ENCODE measurements at regions not wholly inside any gene's neighbourhood (a gene's known extent, or its start where the extent isn't known, plus 50 kb on each side); places are given as distances from the start of the nearest gene placed in this dataset.
"Not testable (repeated sequence)": the region's sequence is repeated elsewhere in the genome, so short reads cannot be mapped to it uniquely, and the experiment has no call there.

GRCh38 chr21:8244723-8245641, 2276.4 kb upstream of the TPTE start:
- CTCF ChIA-PET; H3K4me2 ChIP-seq; H3K9me3 ChIP-seq; H3K4me3 ChIP-seq; FAIRE-seq; POLR2A ChIA-PET; H3K4me1 ChIP-seq; DNase-seq (ENCODE audit: low read depth in 1 of 2, low spot score in 1 of 2); H3K27ac ChIP-seq: not testable (repeated sequence)
- no CpG with 5 or more reads among the region's 49 CpGs for WGBS (ENCODE audit: missing lambda C conversion rate)
- ATAC-seq: peak; percentile 92 to 96

DNA sequence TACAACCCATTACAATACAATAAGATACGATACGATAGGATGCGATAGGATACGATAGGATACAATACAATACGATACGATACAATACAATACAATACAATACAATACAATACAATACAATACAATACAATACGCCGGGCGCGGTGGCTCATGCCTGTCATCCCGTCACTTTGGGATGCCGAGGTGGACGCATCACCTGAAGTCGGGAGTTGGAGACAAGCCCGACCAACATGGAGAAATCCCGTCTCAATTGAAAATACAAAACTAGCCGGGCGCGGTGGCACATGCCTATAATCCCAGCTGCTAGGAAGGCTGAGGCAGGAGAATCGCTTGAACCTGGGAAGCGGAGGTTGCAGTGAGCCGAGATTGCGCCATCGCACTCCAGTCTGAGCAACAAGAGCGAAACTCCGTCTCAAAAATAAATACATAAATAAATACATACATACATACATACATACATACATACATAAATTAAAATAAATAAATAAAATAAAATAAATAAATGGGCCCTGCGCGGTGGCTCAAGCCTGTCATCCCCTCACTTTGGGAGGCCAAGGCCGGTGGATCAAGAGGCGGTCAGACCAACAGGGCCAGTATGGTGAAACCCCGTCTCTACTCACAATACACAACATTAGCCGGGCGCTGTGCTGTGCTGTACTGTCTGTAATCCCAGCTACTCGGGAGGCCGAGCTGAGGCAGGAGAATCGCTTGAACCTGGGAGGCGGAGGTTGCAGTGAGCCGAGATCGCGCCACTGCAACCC, 2275.6 kb upstream of the TPTE start:
- ATAC-seq: peak; percentile 72 to 83
- FAIRE-seq; H3K27ac ChIP-seq; H3K4me2 ChIP-seq; DNase-seq (ENCODE audit: low read depth in 1 of 2, low spot score in 1 of 2); H3K9me3 ChIP-seq; POLR2A ChIA-PET; CTCF ChIA-PET; H3K4me3 ChIP-seq; H3K4me1 ChIP-seq: not testable (repeated sequence)
- no CpG with 5 or more reads among the region's 40 CpGs for WGBS (ENCODE audit: missing lambda C conversion rate)

DNA sequence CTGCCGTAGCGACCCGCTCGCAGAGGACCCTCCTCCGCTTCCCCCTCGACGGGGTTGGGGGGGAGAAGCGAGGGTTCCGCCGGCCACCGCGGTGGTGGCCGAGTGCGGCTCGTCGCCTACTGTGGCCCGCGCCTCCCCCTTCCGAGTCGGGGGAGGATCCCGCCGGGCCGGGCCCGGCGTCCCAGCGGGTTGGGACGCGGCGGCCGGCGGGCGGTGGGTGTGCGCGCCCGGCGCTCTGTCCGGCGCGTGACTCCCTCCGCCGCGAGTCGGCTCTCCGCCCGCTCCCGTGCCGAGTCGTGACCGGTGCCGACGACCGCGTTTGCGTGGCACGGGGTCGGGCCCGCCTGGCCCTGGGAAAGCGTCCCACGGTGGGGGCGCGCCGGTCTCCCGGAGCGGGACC, 2269.7 kb upstream of the TPTE start:
- H3K4me3 ChIP-seq; CTCF ChIA-PET; H3K9me3 ChIP-seq; H3K4me1 ChIP-seq; FAIRE-seq; H3K27ac ChIP-seq; H3K4me2 ChIP-seq; DNase-seq (ENCODE audit: low read depth in 1 of 2, low spot score in 1 of 2); POLR2A ChIA-PET: not testable (repeated sequence)
- WGBS (ENCODE audit: missing lambda C conversion rate): no CpG with 5 or more reads among the region's 64 CpGs
- ATAC-seq: peak in 1 of 2 experiments; percentile 66; a peak in 1 of 6 replicates

DNA sequence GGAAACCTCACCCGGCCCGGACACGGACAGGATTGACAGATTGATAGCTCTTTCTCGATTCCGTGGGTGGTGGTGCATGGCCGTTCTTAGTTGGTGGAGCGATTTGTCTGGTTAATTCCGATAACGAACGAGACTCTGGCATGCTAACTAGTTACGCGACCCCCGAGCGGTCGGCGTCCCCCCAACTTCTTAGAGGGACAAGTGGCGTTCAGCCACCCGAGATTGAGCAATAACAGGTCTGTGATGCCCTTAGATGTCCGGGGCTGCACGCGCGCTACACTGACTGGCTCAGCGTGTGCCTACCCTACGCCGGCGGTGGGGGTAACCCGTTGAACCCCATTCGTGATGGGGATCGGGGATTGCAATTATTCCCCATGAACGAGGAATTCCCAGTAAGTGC, 2266.3 kb upstream of the TPTE start:
- DNase-seq (ENCODE audit: low read depth in 1 of 2, low spot score in 1 of 2); H3K27ac ChIP-seq; H3K4me1 ChIP-seq; ATAC-seq; FAIRE-seq; H3K4me3 ChIP-seq; CTCF ChIA-PET; H3K9me3 ChIP-seq; H3K4me2 ChIP-seq; POLR2A ChIA-PET: not testable (repeated sequence)
- no CpG with 5 or more reads among the region's 30 CpGs for WGBS (ENCODE audit: missing lambda C conversion rate)

DNA sequence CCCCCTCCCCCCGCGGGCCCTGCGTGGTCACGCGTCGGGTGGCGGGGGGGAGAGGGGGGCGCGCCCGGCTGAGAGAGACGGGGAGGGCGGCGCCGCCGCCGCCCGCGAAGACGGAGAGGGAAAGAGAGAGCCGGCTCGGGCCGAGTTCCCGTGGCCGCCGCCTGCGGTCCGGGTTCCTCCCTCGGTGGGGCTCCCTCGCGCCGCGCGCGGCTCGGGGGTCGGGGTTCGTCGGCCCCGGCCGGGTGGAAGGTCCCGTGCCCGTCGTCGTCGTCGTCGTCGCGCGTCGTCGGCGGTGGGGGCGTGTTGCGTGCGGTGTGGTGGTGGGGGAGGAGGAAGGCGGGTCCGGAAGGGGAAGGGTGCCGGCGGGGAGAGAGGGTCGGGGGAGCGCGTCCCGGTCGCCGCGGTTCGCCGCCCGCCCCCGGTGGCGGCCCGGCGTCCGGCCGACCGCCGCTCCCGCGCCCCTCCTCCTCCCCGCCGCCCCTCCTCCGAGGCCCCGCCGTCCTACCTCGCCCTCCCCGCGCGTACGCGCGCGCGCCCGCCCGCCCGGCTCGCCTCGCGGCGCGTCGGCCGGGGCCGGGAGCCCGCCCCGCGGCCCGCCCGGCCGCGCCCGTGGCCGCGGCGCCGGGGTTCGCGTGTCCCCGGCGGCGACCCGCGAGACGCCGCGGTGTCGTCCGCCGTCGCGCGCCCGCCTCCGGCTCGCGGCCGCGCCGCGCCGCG, 2264.1 kb upstream of the TPTE start:
- ATAC-seq; CTCF ChIA-PET; H3K4me1 ChIP-seq; DNase-seq (ENCODE audit: low read depth in 1 of 2, low spot score in 1 of 2); FAIRE-seq; H3K4me2 ChIP-seq; H3K9me3 ChIP-seq; H3K4me3 ChIP-seq; POLR2A ChIA-PET; H3K27ac ChIP-seq: not testable (repeated sequence)
- no CpG with 5 or more reads among the region's 143 CpGs for WGBS (ENCODE audit: missing lambda C conversion rate)

- H3K4me1 ChIP-seq; ATAC-seq; POLR2A ChIA-PET; H3K4me2 ChIP-seq; FAIRE-seq; CTCF ChIA-PET; H3K4me3 ChIP-seq; H3K9me3 ChIP-seq; DNase-seq (ENCODE audit: low read depth in 1 of 2, low spot score in 1 of 2); H3K27ac ChIP-seq: not testable (repeated sequence)
- WGBS (ENCODE audit: missing lambda C conversion rate): no CpG with 5 or more reads among the region's 66 CpGs
These were observed 2261.2 kb upstream of the TPTE start for GRCh38 chr21:8260065-8260627.

Small RNAs in the stretch of these regions (small RNA-seq; reads per million reads assigned to genes)
- gene MIR3648-1 (0 reads per million in 6 experiments), gene MIR3687-1 (0 reads per million in 6 experiments), gene MIR6724-1 (0 reads per million in 6 experiments), gene MIR6724-2 (0 reads per million in 6 experiments), gene RF01518 (0 reads per million in 6 experiments), gene RNA5-8SN2 (0 reads per million in 6 experiments)
